ENCODE measurements at regions not wholly inside any gene's neighbourhood (a gene's known extent, or its start where the extent isn't known, plus 50 kb on each side); places are given as distances from the start of the nearest gene placed in this dataset.

DNA sequence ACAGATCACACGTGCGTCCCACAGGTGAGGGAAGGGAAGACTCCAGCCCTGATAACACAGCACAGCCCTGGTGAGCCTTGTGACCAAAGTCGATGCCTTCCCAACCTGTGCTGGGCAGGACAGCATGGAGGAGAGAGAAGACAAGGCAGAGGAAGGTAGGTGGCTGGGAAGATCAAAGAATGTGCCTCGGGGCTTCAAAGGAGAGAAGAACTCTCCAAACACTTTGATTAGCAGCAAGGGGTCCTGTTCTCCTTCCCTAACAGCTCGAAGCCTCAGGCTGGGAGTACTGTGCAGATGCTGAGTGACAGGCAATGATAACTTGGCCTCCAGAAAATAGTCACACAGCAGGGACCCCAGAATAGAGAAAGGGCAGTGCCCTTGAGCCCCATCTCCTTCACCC is 288.5 kb downstream of the TCERG1L start:
- no peak for TF ChIP-seq POLR2AphosphoS5 (IDR thresholded peaks at IDR 0.05; ENCODE audit: low read depth, low read length)
- no peak for TF ChIP-seq CTCF (IDR thresholded peaks at IDR 0.05)
- no peak for TF ChIP-seq REST (IDR thresholded peaks at IDR 0.05; ENCODE audit: insufficient read depth in 1 of 2, low read depth in 2 of 2, low read length in 1 of 2)
- no peak for TF ChIP-seq SIN3A (IDR thresholded peaks at IDR 0.05; ENCODE audit: borderline replicate concordance, insufficient read depth, low read depth, low read length)
